GM12892 (cell line): ENCODE measurements at regions not wholly inside any gene's neighbourhood (a gene's known extent, or its start where the extent isn't known, plus 50 kb on each side); places are given as distances from the start of the nearest gene placed in this dataset.
"Not testable (repeated sequence)": the region's sequence is repeated elsewhere in the genome, so short reads cannot be mapped to it uniquely, and the experiment has no call there.

Experiments used
- POLR2A ChIP-seq: IDR thresholded peaks from 2 replicates; pipeline ENCODE4 v1.6.1; 2011; ENCODE audit warnings: low read depth, low read length, control low read depth
- POLR2AphosphoS5 ChIP-seq: IDR thresholded peaks from 2 replicates; pipeline ENCODE4 v1.6.1; 2011; ENCODE audit warnings: low read depth, low read length, control low read depth

GRCh38 chr1:101505240-101505639 is 268.4 kb downstream of the S1PR1 start:
- not testable (repeated sequence) for TF ChIP-seq POLR2AphosphoS5, POLR2A
